Hepatocyte (in vitro differentiated cells): ENCODE measurements at regions not wholly inside any gene's neighbourhood (a gene's known extent, or its start where the extent isn't known, plus 50 kb on each side); places are given as distances from the start of the nearest gene placed in this dataset.

ENCODE experiments used
- CTCF ChIP-seq: fragments of 200-600 bp; sonication (generic); IDR thresholded peaks from 2 replicates; pipeline ENCODE4 v1.5.1; 2016; ENCODE audit warnings: antibody characterized with exemption, mild to moderate bottlenecking; ENCODE audit not compliant: poor library complexity
- EZH2 ChIP-seq: fragments of 200-600 bp; sonication (generic); IDR thresholded peaks from 2 replicates; pipeline ENCODE4 v1.6.1; 2016; ENCODE audit warnings: antibody characterized with exemption, mild to moderate bottlenecking, borderline replicate concordance

GRCh38 chr12:14072987-14073386, 91.6 kb upstream of the GRIN2B start:
- no peak for TF ChIP-seq CTCF
- TF ChIP-seq EZH2: no peak
